K562 (cell line): ENCODE measurements at regions not wholly inside any gene's neighbourhood (a gene's known extent, or its start where the extent isn't known, plus 50 kb on each side); places are given as distances from the start of the nearest gene placed in this dataset.

Experiments
- ATAC-seq: fragments of 200-7000 bp; cut with Tn5 transposase; 3 replicates; pipeline ENCODE4 v1.9.1; 2020; ENCODE audit warnings: moderate library complexity
- BruUV-seq: library from RNA; stranded (reverse); fragments of 400-500 nt; replicated peaks from 2 replicates; lab custom pipeline; 2021; lab: Mats Ljungman, UMichigan
- CTCF ChIA-PET: fragments of 300-600 bp; formaldehyde crosslinking; extraction: SDS; loops from one replicate; lab custom pipeline; 2021; ENCODE audit warnings: low intra/inter-chr PET ratio; lab: Yijun Ruan, JAX
- POLR2A ChIA-PET: fragments of 300-600, 350-650 bp; sonication (Branson Sonifier 250); formaldehyde crosslinking; extraction: SDS; loops from one replicate; lab custom pipeline; 2021; ENCODE audit warnings: antibody characterized with exemption, inconsistent platforms; lab: Yijun Ruan, JAX
- DNase-seq, 4 experiments: peaks; one replicate each; pipeline versions ENCODE4 v3.0.0 to v3.0.0-alpha.2; 2011 to 2018; ENCODE audit warnings: low spot score in 3 of 4, mixed read lengths in 3 of 4; ENCODE audit errors: extremely low read depth in 1 of 4
- FAIRE-seq: peaks from 2 replicates; lab custom pipeline; 2011; peaks lifted over from hg19 to GRCh38; lab: Jason Lieb, UNC
- H2AFZ ChIP-seq: 2 replicates; pipeline ENCODE4 v1.6.0; 2011; ENCODE audit warnings: low read depth, low read length, control low read depth, inconsistent platforms
- H3K27ac ChIP-seq: fragments of 200-600 bp; 3 replicates; pipeline ENCODE4 v1.8.0; 2011; ENCODE audit warnings: low read depth, mild to moderate bottlenecking, control low read depth, inconsistent platforms, low read length, moderate library complexity, mixed read lengths; ENCODE audit errors: extremely low read depth
- H3K27me3 ChIP-seq, 2 experiments: fragments of 300-600 bp in 1 of 2; 2 replicates in 1 of 2; 3 replicates in 1 of 2; pipeline versions ENCODE4 v1.6.0 to v1.8.0; 2011; ENCODE audit warnings: inconsistent platforms in 2 of 2, low read length in 2 of 2, mild to moderate bottlenecking in 1 of 2, mixed read lengths in 1 of 2, moderate library complexity in 1 of 2; ENCODE audit not compliant: control insufficient read depth in 2 of 2, insufficient read depth in 2 of 2
- H3K36me3 ChIP-seq: fragments of 300-600 bp; 3 replicates; pipeline ENCODE4 v1.8.0; 2011; ENCODE audit warnings: mild to moderate bottlenecking, low read length, inconsistent platforms; ENCODE audit not compliant: control insufficient read depth, insufficient read depth
- H3K4me1 ChIP-seq, 2 experiments: fragments of 200-600 bp in 1 of 2; replicated peaks in 1 of 2; 2 replicates in 1 of 2; 3 replicates in 1 of 2; pipeline versions ENCODE4 v1.5.1 to v1.8.0; 2011; ENCODE audit warnings: inconsistent platforms in 2 of 2, low read length in 2 of 2, mild to moderate bottlenecking in 1 of 2, mixed read lengths in 1 of 2, moderate library complexity in 1 of 2; ENCODE audit not compliant: control insufficient read depth in 2 of 2, insufficient read depth in 2 of 2
- H3K4me2 ChIP-seq: 2 replicates; pipeline ENCODE4 v1.6.1; 2011; ENCODE audit warnings: low read length, control low read depth, inconsistent platforms, mixed read lengths; ENCODE audit not compliant: insufficient read depth
- H3K4me3 ChIP-seq: fragments of 200-600 bp; sonication (generic), shearing (Covaris generic); 2 replicates; pipeline ENCODE4 v1.5.1; 2016; ENCODE audit warnings: control low read depth, inconsistent platforms
- H3K79me2 ChIP-seq: fragments of 200-600 bp; 3 replicates; pipeline ENCODE4 v1.8.0; 2011; ENCODE audit warnings: low read length, inconsistent platforms; ENCODE audit not compliant: control insufficient read depth, insufficient read depth
- H3K9ac ChIP-seq, 2 experiments: 2 replicates each; pipeline versions ENCODE4 v1.6.0 to v1.6.1; 2011; ENCODE audit warnings: low read depth in 2 of 2, low read length in 2 of 2, control low read depth in 1 of 2, inconsistent platforms in 1 of 2, mild to moderate bottlenecking in 1 of 2, mixed read lengths in 1 of 2; ENCODE audit not compliant: insufficient read depth in 1 of 2
- H3K9me1 ChIP-seq: one replicate; pipeline ENCODE4 v1.6.0; 2011; ENCODE audit warnings: inconsistent platforms, mild to moderate bottlenecking, low read length, moderate library complexity; ENCODE audit not compliant: control insufficient read depth, insufficient read depth
- H3K9me3 ChIP-seq: replicated peaks from 2 replicates; pipeline ENCODE4 v1.5.1; 2011; ENCODE audit warnings: low read depth, low read length, inconsistent platforms; ENCODE audit not compliant: control insufficient read depth, insufficient read depth
- H4K20me1 ChIP-seq: replicated peaks from 2 replicates; pipeline ENCODE4 v1.6.1; 2011; ENCODE audit warnings: low read length, inconsistent platforms, mixed read lengths; ENCODE audit not compliant: control insufficient read depth, insufficient read depth
- CEBPB ChIP-seq: fragments of 450-650 bp; IDR thresholded peaks from 2 replicates; pipeline ENCODE4 v1.6.1; 2016; ENCODE audit warnings: missing genetic modification characterization, missing compliant biosample characterization
- CTCFL ChIP-seq: IDR thresholded peaks from 2 replicates; pipeline ENCODE4 v1.6.1; 2011; ENCODE audit warnings: borderline replicate concordance, low read depth, mild to moderate bottlenecking, moderate library complexity, low read length; ENCODE audit not compliant: insufficient read depth, poor library complexity, severe bottlenecking
- FOXP1 ChIP-seq: sonication (generic); formaldehyde crosslinking; IDR thresholded peaks from 2 replicates; pipeline ENCODE4 v1.8.0; 2022; ENCODE audit warnings: mild to moderate bottlenecking, missing genetic modification reagents
- HES1 ChIP-seq: fragments of 450-650 bp; IDR thresholded peaks from 2 replicates; pipeline ENCODE4 v1.6.1; 2016; ENCODE audit warnings: low read depth, mild to moderate bottlenecking, moderate library complexity
- NFE2 ChIP-seq: IDR thresholded peaks from 2 replicates; pipeline ENCODE4 v1.6.1; 2014; ENCODE audit warnings: antibody characterized with exemption, low read depth
- NFE2L1 ChIP-seq: fragments of 450-650 bp; IDR thresholded peaks from 2 replicates; pipeline ENCODE4 v1.6.1; 2016; ENCODE audit warnings: missing genetic modification characterization, low read depth, mild to moderate bottlenecking, missing compliant biosample characterization, moderate library complexity, borderline replicate concordance
- WGBS: fragments of 100-300 bp; shearing (Covaris generic); methylation state at CpG from one replicate; pipeline ENCODE4 v1.1.6; 2016; ENCODE audit warnings: low coverage, mixed read lengths; ENCODE audit not compliant: insufficient coverage; ENCODE audit errors: missing lambda C conversion rate; 5-methylcytosine and 5-hydroxymethylcytosine counted together
- in situ Hi-C: fragments of 300-500 bp; cut with MboI; formaldehyde crosslinking; loops from 4 replicates; pipeline ENCODE4 v1.15.0; 2018; ENCODE audit warnings: inconsistent platforms, mixed read lengths
- intact Hi-C: fragments of 100-400 bp; cut with micrococcal nuclease; formaldehyde crosslinking; loops from 2 replicates; pipeline ENCODE4 v1.14.2; 2022

GRCh38 chrX:40424259-40424658 is 156.5 kb upstream of the ATP6AP2 start (continued):
- TF ChIP-seq NFE2L1 (tag), result peak; percentile 63
- TF ChIP-seq FOXP1 (CRISPR knock-in tag), result no peak
- peak; percentile 57 for TF ChIP-seq NFE2
- no peak for TF ChIP-seq CTCFL
- TF ChIP-seq, all 486 proteins: peak for 7

- FAIRE-seq, result no peak
- no peak overlapping the region for H3K4me2 ChIP-seq
- ATAC-seq, result no peak
These were observed 157.5 kb upstream of the ATP6AP2 start for GRCh38 chrX:40423299-40423698.

More at GRCh38 chrX:40423299-40423698, 157.5 kb upstream of the ATP6AP2 start:
- CTCF ChIA-PET, result no interaction called here
- H3K36me3 ChIP-seq, result no peaks in the 10 kb centered on the region
- no peaks in the 10 kb centered on the region for H3K4me1 ChIP-seq
- H2AFZ ChIP-seq, result no peak overlapping the region
- no TSS peak for BruUV-seq
- in situ Hi-C loops, result no loop called here
- H3K27me3 ChIP-seq, result no peaks in the 10 kb centered on the region
- H4K20me1 ChIP-seq, result no peaks in the 10 kb centered on the region
- TF ChIP-seq HES1 (no peak), CEBPB (tag) (peak; percentile 50)
- no peak overlapping the region for H3K27ac ChIP-seq
- POLR2A ChIA-PET, result no interaction called here
- H3K79me2 ChIP-seq, result no peaks in the 10 kb centered on the region
- 21% methylated on average over 3 of the region's 3 CpGs for WGBS
- H3K4me3 ChIP-seq, result no peak overlapping the region
- intact Hi-C loops, result no loop called here
- H3K9me1 ChIP-seq, result no peaks in the 10 kb centered on the region
- DNase-seq, result no peak
- no peaks in the 10 kb centered on the region for H3K9me3 ChIP-seq
- no peak overlapping the region for H3K9ac ChIP-seq
